Stimulated activated CD8-positive, alpha-beta memory T cell treated with anti-CD3 and anti-CD28 coated beads, Interleukin-15, amount 100 ng/mL, for 4 hours (primary cell): ENCODE measurements at regions not wholly inside any gene's neighbourhood (a gene's known extent, or its start where the extent isn't known, plus 50 kb on each side); places are given as distances from the start of the nearest gene placed in this dataset.

Experiments used
- DNase-seq, 2 donors: peaks; one replicate each; pipeline ENCODE4 v3.0.0-alpha.2; 2020; ENCODE audit warnings: low read depth in 2 of 2

GRCh38 chr16:79372503-79373184 is 227.9 kb downstream of the MAF start:
- peak; percentile 5 to 18 for DNase-seq

- DNase-seq: no peak
Observed at GRCh38 chr16:79370736-79371135, 229.8 kb downstream of the MAF start.

GRCh38 chr16:79369796-79370195 is 230.7 kb downstream of the MAF start:
- DNase-seq: no peak

- no peak for DNase-seq
Observed at GRCh38 chr16:79367822-79368221, 232.7 kb downstream of the MAF start.

GRCh38 chr16:79366635-79367034 is 233.9 kb downstream of the MAF start:
- no peak for DNase-seq

- no peak for DNase-seq
Observed at GRCh38 chr16:79365702-79366101, 234.8 kb downstream of the MAF start.

GRCh38 chr16:79363484-79363883 is 237.1 kb downstream of the MAF start:
- no peak for DNase-seq

GRCh38 chr16:79363035-79363434 is 237.5 kb downstream of the MAF start:
- DNase-seq: no peak

GRCh38 chr16:79362300-79362970 is 238.1 kb downstream of the MAF start:
- DNase-seq: no peak

- no peak for DNase-seq
Observed at GRCh38 chr16:79361132-79361751, 239.3 kb downstream of the MAF start.

- no peak for DNase-seq
Observed at GRCh38 chr16:79360267-79360666, 240.3 kb downstream of the MAF start.

GRCh38 chr16:79359082-79359481 is 241.5 kb downstream of the MAF start:
- no peak for DNase-seq

- DNase-seq: no peak
Observed at GRCh38 chr16:79358188-79358587, 242.3 kb downstream of the MAF start.

GRCh38 chr16:79355600-79356358 is 244.8 kb downstream of the MAF start:
- DNase-seq: no peak

GRCh38 chr16:79351927-79352326 is 248.6 kb downstream of the MAF start:
- no peak for DNase-seq

- DNase-seq: no peak
Observed at GRCh38 chr16:79349803-79350202, 250.7 kb downstream of the MAF start.

GRCh38 chr16:79348521-79349306 is 251.8 kb downstream of the MAF start:
- DNase-seq: no peak

- DNase-seq: no peak
Observed at GRCh38 chr16:79347277-79347676, 253.3 kb downstream of the MAF start.

GRCh38 chr16:79339863-79340262 is 260.7 kb downstream of the MAF start:
- DNase-seq: no peak

- no peak for DNase-seq
Observed at GRCh38 chr16:79337906-79338305, 262.6 kb downstream of the MAF start.

- no peak for DNase-seq
Observed at GRCh38 chr16:79336437-79337229, 263.9 kb downstream of the MAF start.
